ENCODE measurements at regions not wholly inside any gene's neighbourhood (a gene's known extent, or its start where the extent isn't known, plus 50 kb on each side); places are given as distances from the start of the nearest gene placed in this dataset.
"Not testable (repeated sequence)": the region's sequence is repeated elsewhere in the genome, so short reads cannot be mapped to it uniquely, and the experiment has no call there.

DNA sequence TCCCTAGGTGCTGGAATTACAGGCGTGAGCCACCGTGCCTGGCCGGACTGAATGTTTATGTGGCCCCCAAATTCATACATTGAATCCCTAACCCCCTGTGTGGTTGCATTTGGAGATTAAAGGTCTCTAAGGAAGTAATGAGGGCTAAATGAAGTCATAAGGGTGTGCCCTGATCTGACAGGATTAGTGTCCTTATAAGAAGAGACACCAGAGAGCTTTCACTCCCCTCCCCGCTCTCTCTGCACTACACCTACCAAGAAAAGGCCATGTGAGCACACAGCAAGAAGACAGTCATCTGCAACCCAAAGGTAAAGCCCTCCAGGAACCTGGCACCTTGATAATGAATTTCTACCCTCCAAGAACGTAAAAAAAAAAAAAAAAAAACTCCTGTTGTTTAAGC lies 212.1 kb upstream of the CAND1 start:
- Histone ChIP-seq H3K4me3 (ENCODE audit: low read length in 2 of 2) (no peak overlapping the region), H3K36me3 (ENCODE audit: control insufficient read depth in 2 of 2, insufficient read depth in 2 of 2, low read length in 2 of 2) (no peaks in the 10 kb centered on the region), H3K9ac (ENCODE audit: low read length in 2 of 2) (no peak overlapping the region), H3K27ac (ENCODE audit: low read length) (no peak overlapping the region), H3K9me3 (ENCODE audit: control insufficient read depth in 2 of 2, low read length in 2 of 2) (no peaks in the 10 kb centered on the region), H3K27me3 (ENCODE audit: control insufficient read depth in 1 of 2, insufficient read depth in 2 of 2, low read length in 2 of 2) (no peaks in the 10 kb centered on the region), H3K4me1 (ENCODE audit: control insufficient read depth, insufficient read depth, low read length) (no peaks in the 10 kb centered on the region)

- H3K27me3 ChIP-seq (ENCODE audit: control insufficient read depth in 1 of 2, insufficient read depth in 2 of 2, low read length in 2 of 2), result no peaks in the 10 kb centered on the region
- H3K27ac ChIP-seq (ENCODE audit: low read length), result no peak overlapping the region
- no peak overlapping the region for H3K4me3 ChIP-seq (ENCODE audit: low read length in 2 of 2)
- H3K9me3 ChIP-seq (ENCODE audit: control insufficient read depth in 2 of 2, low read length in 2 of 2), result no peaks in the 10 kb centered on the region
- no peaks in the 10 kb centered on the region for H3K4me1 ChIP-seq (ENCODE audit: control insufficient read depth, insufficient read depth, low read length)
- no peak overlapping the region for H3K9ac ChIP-seq (ENCODE audit: low read length in 2 of 2)
- H3K36me3 ChIP-seq (ENCODE audit: control insufficient read depth in 2 of 2, insufficient read depth in 2 of 2, low read length in 2 of 2), result no peaks in the 10 kb centered on the region
These were observed 207.0 kb upstream of the CAND1 start for GRCh38 chr12:67062193-67062592.

GRCh38 chr12:67067453-67068203 lies 201.5 kb upstream of the CAND1 start:
- Histone ChIP-seq H3K27ac (ENCODE audit: low read length) (no peak overlapping the region), H3K9me3 (ENCODE audit: control insufficient read depth in 2 of 2, low read length in 2 of 2) (no peaks in the 10 kb centered on the region), H3K4me3 (ENCODE audit: low read length in 2 of 2) (peak overlapping the region; percentile 44 to 76), H3K27me3 (ENCODE audit: control insufficient read depth in 1 of 2, insufficient read depth in 2 of 2, low read length in 2 of 2) (no peaks in the 10 kb centered on the region), H3K9ac (ENCODE audit: low read length in 2 of 2) (peak overlapping the region; percentile 13 to 29), H3K36me3 (ENCODE audit: control insufficient read depth in 2 of 2, insufficient read depth in 2 of 2, low read length in 2 of 2) (no peaks in the 10 kb centered on the region), H3K4me1 (ENCODE audit: control insufficient read depth, insufficient read depth, low read length) (peaks cover 13% of the 10 kb centered on the region)

DNA sequence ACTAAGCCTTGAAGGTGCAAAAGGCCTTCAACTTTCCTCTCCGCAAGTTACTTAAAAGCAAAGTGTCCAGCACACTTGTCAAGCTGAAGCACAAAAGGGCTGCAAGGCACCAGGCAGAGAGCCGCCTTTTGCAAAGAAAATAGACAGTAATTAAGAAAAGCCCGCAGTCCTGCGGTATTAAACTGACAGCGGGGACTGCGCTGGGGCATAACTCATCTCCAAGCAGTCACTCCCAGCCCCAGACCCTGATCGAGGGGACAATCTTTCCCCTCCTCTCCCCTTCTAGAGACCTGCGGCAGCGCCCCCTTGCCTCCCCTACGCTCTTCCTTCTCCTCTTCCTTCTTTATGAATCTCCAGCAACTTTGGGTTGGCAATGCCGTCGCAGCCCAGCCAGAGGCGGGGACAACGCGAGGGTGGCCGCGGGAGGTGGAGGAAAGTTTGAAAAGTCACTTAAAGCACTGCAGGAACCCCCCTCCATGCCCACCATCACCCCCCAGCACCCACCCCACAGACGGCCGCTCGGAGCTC lies 200.9 kb upstream of the CAND1 start:
- Histone ChIP-seq H3K27ac (ENCODE audit: low read length) (no peak overlapping the region), H3K9ac (ENCODE audit: low read length in 2 of 2) (peak overlapping the region in 1 of 2 donors; percentile 13), H3K4me1 (ENCODE audit: control insufficient read depth, insufficient read depth, low read length) (peaks cover 13% of the 10 kb centered on the region), H3K4me3 (ENCODE audit: low read length in 2 of 2) (peak overlapping the region; percentile 44 to 76), H3K27me3 (ENCODE audit: control insufficient read depth in 1 of 2, insufficient read depth in 2 of 2, low read length in 2 of 2) (no peaks in the 10 kb centered on the region), H3K9me3 (ENCODE audit: control insufficient read depth in 2 of 2, low read length in 2 of 2) (no peaks in the 10 kb centered on the region), H3K36me3 (ENCODE audit: control insufficient read depth in 2 of 2, insufficient read depth in 2 of 2, low read length in 2 of 2) (no peaks in the 10 kb centered on the region)

DNA sequence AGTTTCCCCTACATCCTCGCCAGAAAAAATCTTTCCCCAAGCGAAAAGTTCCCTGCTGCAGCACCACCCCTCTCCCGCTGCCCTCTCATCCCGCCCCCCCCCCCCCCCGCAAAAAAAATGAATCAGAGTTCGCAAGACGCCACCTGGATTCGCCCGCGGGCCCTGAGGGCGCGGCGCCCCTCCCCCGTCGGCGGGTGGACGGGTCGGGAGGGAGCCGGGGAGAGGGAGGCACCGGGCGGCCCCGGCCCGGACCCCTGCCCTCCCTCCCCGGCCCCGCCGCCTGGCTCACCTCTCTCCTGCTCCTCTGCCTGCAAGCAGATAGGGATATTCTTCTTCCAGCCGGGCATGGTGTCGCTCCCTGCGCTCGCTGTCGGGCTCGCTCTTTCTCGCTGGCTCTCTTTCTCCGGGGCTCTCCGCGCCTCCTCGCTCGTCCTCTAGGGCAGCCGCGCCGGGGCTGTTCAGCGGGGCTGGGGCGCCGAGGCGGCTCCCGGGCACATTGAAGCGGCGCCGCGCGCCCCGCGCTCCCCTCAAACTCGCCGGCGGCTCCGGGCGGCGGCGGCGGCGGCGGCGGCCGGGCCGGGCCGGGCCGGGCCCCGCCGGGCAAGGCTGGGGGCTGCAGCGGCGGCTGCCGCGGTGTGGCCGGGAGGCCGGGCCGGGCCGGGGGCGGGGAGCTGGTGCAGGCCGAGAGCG lies 200.3 kb upstream of the CAND1 start:
- Histone ChIP-seq H3K27ac (ENCODE audit: low read length) (no peak overlapping the region), H3K4me1 (ENCODE audit: control insufficient read depth, insufficient read depth, low read length) (peaks cover 13% of the 10 kb centered on the region), H3K4me3 (ENCODE audit: low read length in 2 of 2) (peak overlapping the region; percentile 44 to 76), H3K27me3 (ENCODE audit: control insufficient read depth in 1 of 2, insufficient read depth in 2 of 2, low read length in 2 of 2) (no peaks in the 10 kb centered on the region), H3K9me3 (ENCODE audit: control insufficient read depth in 2 of 2, low read length in 2 of 2) (no peaks in the 10 kb centered on the region), H3K36me3 (ENCODE audit: control insufficient read depth in 2 of 2, insufficient read depth in 2 of 2, low read length in 2 of 2) (no peaks in the 10 kb centered on the region), H3K9ac (ENCODE audit: low read length in 2 of 2) (peak overlapping the region in 1 of 2 donors; percentile 45)

- Histone ChIP-seq H3K36me3 (ENCODE audit: control insufficient read depth in 2 of 2, insufficient read depth in 2 of 2, low read length in 2 of 2) (no peaks in the 10 kb centered on the region), H3K4me3 (ENCODE audit: low read length in 2 of 2) (peak overlapping the region; percentile 64 to 76), H3K27me3 (ENCODE audit: control insufficient read depth in 1 of 2, insufficient read depth in 2 of 2, low read length in 2 of 2) (no peaks in the 10 kb centered on the region), H3K9ac (ENCODE audit: low read length in 2 of 2) (peak overlapping the region; percentile 33 to 62), H3K27ac (ENCODE audit: low read length) (no peak overlapping the region), H3K9me3 (ENCODE audit: control insufficient read depth in 2 of 2, low read length in 2 of 2) (no peaks in the 10 kb centered on the region), H3K4me1 (ENCODE audit: control insufficient read depth, insufficient read depth, low read length) (peaks cover 13% of the 10 kb centered on the region)
These were observed 199.5 kb upstream of the CAND1 start for GRCh38 chr12:67069451-67070306.

DNA sequence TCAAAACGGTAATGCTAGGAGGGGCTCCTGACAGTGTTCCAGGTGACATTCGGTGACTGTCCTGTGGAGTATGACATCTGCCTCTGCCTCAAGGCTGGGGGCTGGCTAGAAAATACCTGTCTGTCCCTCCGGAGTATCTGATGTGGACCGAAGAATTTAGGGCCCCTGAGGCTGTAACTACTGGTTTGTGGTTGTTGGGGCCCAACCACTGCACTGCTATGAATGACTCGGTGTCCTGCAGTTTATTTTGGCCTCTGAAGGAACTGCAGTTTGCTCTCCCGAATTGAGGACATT lies 198.9 kb upstream of the CAND1 start:
- H3K27ac ChIP-seq (ENCODE audit: low read length), result no peak overlapping the region
- H3K4me3 ChIP-seq (ENCODE audit: low read length in 2 of 2), result peak overlapping the region; percentile 64 to 76
- no peak overlapping the region for H3K9ac ChIP-seq (ENCODE audit: low read length in 2 of 2)
- H3K9me3 ChIP-seq (ENCODE audit: control insufficient read depth in 2 of 2, low read length in 2 of 2), result no peaks in the 10 kb centered on the region
- no peaks in the 10 kb centered on the region for H3K36me3 ChIP-seq (ENCODE audit: control insufficient read depth in 2 of 2, insufficient read depth in 2 of 2, low read length in 2 of 2)
- no peaks in the 10 kb centered on the region for H3K27me3 ChIP-seq (ENCODE audit: control insufficient read depth in 1 of 2, insufficient read depth in 2 of 2, low read length in 2 of 2)
- H3K4me1 ChIP-seq (ENCODE audit: control insufficient read depth, insufficient read depth, low read length), result peaks cover 13% of the 10 kb centered on the region

DNA sequence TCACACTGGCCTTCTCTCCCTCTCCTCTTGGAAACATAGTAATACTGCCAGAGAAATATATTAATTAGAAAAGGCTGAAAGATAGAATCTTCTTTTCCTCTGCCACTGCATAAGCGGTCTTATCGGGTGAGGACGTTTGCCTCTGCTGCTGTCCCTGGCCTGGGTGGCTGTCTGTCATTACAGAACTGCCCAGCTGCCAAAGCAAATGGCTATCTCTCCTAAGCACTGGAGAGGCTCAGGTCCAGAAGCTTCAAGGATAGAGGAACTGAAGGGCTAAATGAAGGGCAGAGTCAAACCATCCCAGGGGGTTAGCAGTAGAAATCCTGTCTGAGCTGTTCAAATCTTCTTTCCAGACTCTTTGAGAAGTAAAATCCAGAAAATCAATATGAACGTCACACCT lies 198.6 kb upstream of the CAND1 start:
- no peak overlapping the region for H3K4me3 ChIP-seq (ENCODE audit: low read length in 2 of 2)
- no peak overlapping the region for H3K27ac ChIP-seq (ENCODE audit: low read length)
- no peaks in the 10 kb centered on the region for H3K36me3 ChIP-seq (ENCODE audit: control insufficient read depth in 2 of 2, insufficient read depth in 2 of 2, low read length in 2 of 2)
- H3K27me3 ChIP-seq (ENCODE audit: control insufficient read depth in 1 of 2, insufficient read depth in 2 of 2, low read length in 2 of 2), result no peaks in the 10 kb centered on the region
- no peak overlapping the region for H3K9ac ChIP-seq (ENCODE audit: low read length in 2 of 2)
- no peaks in the 10 kb centered on the region for H3K9me3 ChIP-seq (ENCODE audit: control insufficient read depth in 2 of 2, low read length in 2 of 2)
- H3K4me1 ChIP-seq (ENCODE audit: control insufficient read depth, insufficient read depth, low read length), result peaks cover 13% of the 10 kb centered on the region

DNA sequence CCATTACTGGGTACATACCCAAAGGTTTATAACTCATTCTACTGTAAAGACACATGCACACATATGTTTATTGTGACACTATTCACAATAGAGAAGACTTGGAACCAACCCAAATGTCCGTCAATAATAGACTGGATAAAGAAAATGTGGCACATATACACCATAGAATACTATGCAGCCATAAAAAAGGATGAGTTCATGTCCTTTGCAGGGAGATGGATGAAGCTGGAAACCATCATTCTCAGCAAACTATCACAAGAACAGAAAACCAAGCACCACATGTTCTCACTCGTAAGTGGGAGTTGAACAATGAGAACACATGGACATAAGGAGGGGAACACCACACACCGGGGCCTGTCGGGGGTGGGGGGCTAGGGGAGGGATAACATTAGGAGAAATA lies 196.9 kb upstream of the CAND1 start:
- H3K4me3 ChIP-seq (ENCODE audit: low read length in 2 of 2); H3K9me3 ChIP-seq (ENCODE audit: control insufficient read depth in 2 of 2, low read length in 2 of 2); H3K9ac ChIP-seq (ENCODE audit: low read length in 2 of 2); H3K27ac ChIP-seq (ENCODE audit: low read length); H3K27me3 ChIP-seq (ENCODE audit: control insufficient read depth in 1 of 2, insufficient read depth in 2 of 2, low read length in 2 of 2); H3K36me3 ChIP-seq (ENCODE audit: control insufficient read depth in 2 of 2, insufficient read depth in 2 of 2, low read length in 2 of 2): not testable (repeated sequence)
- peaks cover 13% of the 10 kb centered on the region for H3K4me1 ChIP-seq (ENCODE audit: control insufficient read depth, insufficient read depth, low read length)

- peaks cover 5% of the 10 kb centered on the region for H3K4me1 ChIP-seq (ENCODE audit: control insufficient read depth, insufficient read depth, low read length)
- H3K27me3 ChIP-seq (ENCODE audit: control insufficient read depth in 1 of 2, insufficient read depth in 2 of 2, low read length in 2 of 2), result no peaks in the 10 kb centered on the region
- H3K9ac ChIP-seq (ENCODE audit: low read length in 2 of 2), result no peak overlapping the region
- H3K27ac ChIP-seq (ENCODE audit: low read length), result no peak overlapping the region
- no peak overlapping the region for H3K4me3 ChIP-seq (ENCODE audit: low read length in 2 of 2)
- H3K36me3 ChIP-seq (ENCODE audit: control insufficient read depth in 2 of 2, insufficient read depth in 2 of 2, low read length in 2 of 2), result no peaks in the 10 kb centered on the region
- no peaks in the 10 kb centered on the region for H3K9me3 ChIP-seq (ENCODE audit: control insufficient read depth in 2 of 2, low read length in 2 of 2)
These were observed 195.8 kb upstream of the CAND1 start for GRCh38 chr12:67073336-67073735.

Measured in stomach smooth muscle (tissue), 2 donors.